ENCODE measurements at regions not wholly inside any gene's neighbourhood (a gene's known extent, or its start where the extent isn't known, plus 50 kb on each side); places are given as distances from the start of the nearest gene placed in this dataset.

- no peak overlapping the region for H3K27ac ChIP-seq (ENCODE audit: extremely low read depth, low read depth, low read length)
- POLR2A ChIA-PET, result no interaction called here
- H3K4me3 ChIP-seq (ENCODE audit: low read depth, low read length), result no peak overlapping the region
- no peaks in the 10 kb centered on the region for H3K36me3 ChIP-seq (ENCODE audit: control insufficient read depth in 2 of 2, insufficient read depth in 1 of 2, low read length in 2 of 2)
- CTCF ChIA-PET, result interaction anchor here (0.6 kb wide), 1 partner anchor 11 kb away, joined by 3 read pairs; no protein-coding TSS in a partner anchor
- no peaks in the 10 kb centered on the region for H3K4me1 ChIP-seq (ENCODE audit: control insufficient read depth, insufficient read depth, low read length)
- no peaks in the 10 kb centered on the region for H3K9me3 ChIP-seq (ENCODE audit: control insufficient read depth, insufficient read depth, low read depth, low read length)
- TF ChIP-seq ZSCAN23 (tag by site-specific recombination; IDR thresholded peaks at IDR 0.05) (no peak), TRIM28 (IDR thresholded peaks at IDR 0.05; ENCODE audit: borderline replicate concordance, low read length) (no peak), ZNF629 (tag by site-specific recombination; IDR thresholded peaks at IDR 0.05) (no peak)
Measured at GRCh38 chr2:15784106-15784885, 156.1 kb upstream of the MYCN start.

- Histone ChIP-seq H3K36me3 (ENCODE audit: control insufficient read depth in 2 of 2, insufficient read depth in 1 of 2, low read length in 2 of 2) (no peaks in the 10 kb centered on the region), H3K27ac (ENCODE audit: extremely low read depth, low read depth, low read length) (no peak overlapping the region), H3K4me1 (ENCODE audit: control insufficient read depth, insufficient read depth, low read length) (no peaks in the 10 kb centered on the region), H3K9me3 (ENCODE audit: control insufficient read depth, insufficient read depth, low read depth, low read length) (no peaks in the 10 kb centered on the region), H3K4me3 (ENCODE audit: low read depth, low read length) (no peak overlapping the region)
- ChIA-PET POLR2A (interaction anchor here (0.5 kb wide), 1 partner anchor 105 kb away, joined by 3 read pairs; no protein-coding TSS in a partner anchor), CTCF (interaction anchor here (0.6 kb wide), 1 partner anchor 10 kb away, joined by 3 read pairs; no protein-coding TSS in a partner anchor)
- no peak for TF ChIP-seq ZNF843 (tag by site-specific recombination; IDR thresholded peaks at IDR 0.05)
- TF ChIP-seq ZNF121 (tag by site-specific recombination; IDR thresholded peaks at IDR 0.05), result no peak
- TF ChIP-seq, protein P1, sequence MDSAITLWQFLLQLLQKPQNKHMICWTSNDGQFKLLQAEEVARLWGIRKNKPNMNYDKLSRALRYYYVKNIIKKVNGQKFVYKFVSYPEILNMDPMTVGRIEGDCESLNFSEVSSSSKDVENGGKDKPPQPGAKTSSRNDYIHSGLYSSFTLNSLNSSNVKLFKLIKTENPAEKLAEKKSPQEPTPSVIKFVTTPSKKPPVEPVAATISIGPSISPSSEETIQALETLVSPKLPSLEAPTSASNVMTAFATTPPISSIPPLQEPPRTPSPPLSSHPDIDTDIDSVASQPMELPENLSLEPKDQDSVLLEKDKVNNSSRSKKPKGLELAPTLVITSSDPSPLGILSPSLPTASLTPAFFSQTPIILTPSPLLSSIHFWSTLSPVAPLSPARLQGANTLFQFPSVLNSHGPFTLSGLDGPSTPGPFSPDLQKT (IDR thresholded peaks at IDR 0.05; ENCODE audit: borderline replicate concordance, low read depth, low read length), result no peak
- no peak for TF ChIP-seq ZNF76 (tag by site-specific recombination; IDR thresholded peaks at IDR 0.05; ENCODE audit: borderline replicate concordance, low read depth)
- TF ChIP-seq ZBTB49 (tag by site-specific recombination; IDR thresholded peaks at IDR 0.05; ENCODE audit: low read depth), result no peak
- no peak for TF ChIP-seq PBX3 (CRISPR knock-in tag; IDR thresholded peaks at IDR 0.05)
- TF ChIP-seq, protein P2, sequence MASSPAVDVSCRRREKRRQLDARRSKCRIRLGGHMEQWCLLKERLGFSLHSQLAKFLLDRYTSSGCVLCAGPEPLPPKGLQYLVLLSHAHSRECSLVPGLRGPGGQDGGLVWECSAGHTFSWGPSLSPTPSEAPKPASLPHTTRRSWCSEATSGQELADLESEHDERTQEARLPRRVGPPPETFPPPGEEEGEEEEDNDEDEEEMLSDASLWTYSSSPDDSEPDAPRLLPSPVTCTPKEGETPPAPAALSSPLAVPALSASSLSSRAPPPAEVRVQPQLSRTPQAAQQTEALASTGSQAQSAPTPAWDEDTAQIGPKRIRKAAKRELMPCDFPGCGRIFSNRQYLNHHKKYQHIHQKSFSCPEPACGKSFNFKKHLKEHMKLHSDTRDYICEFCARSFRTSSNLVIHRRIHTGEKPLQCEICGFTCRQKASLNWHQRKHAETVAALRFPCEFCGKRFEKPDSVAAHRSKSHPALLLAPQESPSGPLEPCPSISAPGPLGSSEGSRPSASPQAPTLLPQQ (tag by site-specific recombination; IDR thresholded peaks at IDR 0.05), result no peak
- no peak for TF ChIP-seq ZNF133 (tag by site-specific recombination; IDR thresholded peaks at IDR 0.05)
- no peak for TF ChIP-seq ZEB2 (tag by site-specific recombination; IDR thresholded peaks at IDR 0.05)
- no peak for TF ChIP-seq ZNF132 (tag by site-specific recombination; IDR thresholded peaks at IDR 0.05; ENCODE audit: borderline replicate concordance)
- TF ChIP-seq KLF9 (tag by site-specific recombination; IDR thresholded peaks at IDR 0.05; ENCODE audit: low read depth), result no peak
- no peak for TF ChIP-seq ZNF302 (tag by site-specific recombination; IDR thresholded peaks at IDR 0.05; ENCODE audit: low read depth)
- TF ChIP-seq, protein P3, sequence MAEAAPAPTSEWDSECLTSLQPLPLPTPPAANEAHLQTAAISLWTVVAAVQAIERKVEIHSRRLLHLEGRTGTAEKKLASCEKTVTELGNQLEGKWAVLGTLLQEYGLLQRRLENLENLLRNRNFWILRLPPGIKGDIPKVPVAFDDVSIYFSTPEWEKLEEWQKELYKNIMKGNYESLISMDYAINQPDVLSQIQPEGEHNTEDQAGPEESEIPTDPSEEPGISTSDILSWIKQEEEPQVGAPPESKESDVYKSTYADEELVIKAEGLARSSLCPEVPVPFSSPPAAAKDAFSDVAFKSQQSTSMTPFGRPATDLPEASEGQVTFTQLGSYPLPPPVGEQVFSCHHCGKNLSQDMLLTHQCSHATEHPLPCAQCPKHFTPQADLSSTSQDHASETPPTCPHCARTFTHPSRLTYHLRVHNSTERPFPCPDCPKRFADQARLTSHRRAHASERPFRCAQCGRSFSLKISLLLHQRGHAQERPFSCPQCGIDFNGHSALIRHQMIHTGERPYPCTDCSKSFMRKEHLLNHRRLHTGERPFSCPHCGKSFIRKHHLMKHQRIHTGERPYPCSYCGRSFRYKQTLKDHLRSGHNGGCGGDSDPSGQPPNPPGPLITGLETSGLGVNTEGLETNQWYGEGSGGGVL (tag by site-specific recombination; IDR thresholded peaks at IDR 0.05), result no peak
- no peak for TF ChIP-seq ZBTB10 (tag by site-specific recombination; IDR thresholded peaks at IDR 0.05)
- no peak for TF ChIP-seq ZNF211 (tag by site-specific recombination; IDR thresholded peaks at IDR 0.05; ENCODE audit: low read depth)
- TF ChIP-seq ATF2 (tag by site-specific recombination; IDR thresholded peaks at IDR 0.05; ENCODE audit: low read depth), result no peak
Measured at GRCh38 chr2:15784886-15785801, 155.2 kb upstream of the MYCN start.
